IgD-negative memory B cell (primary cell): ENCODE measurements at regions not wholly inside any gene's neighbourhood (a gene's known extent, or its start where the extent isn't known, plus 50 kb on each side); places are given as distances from the start of the nearest gene placed in this dataset.
"Not testable (repeated sequence)": the region's sequence is repeated elsewhere in the genome, so short reads cannot be mapped to it uniquely, and the experiment has no call there.

ENCODE experiments used
- H3K27ac Mint-ChIP-seq, 3 donors: one replicate each; pipeline ENCODE4 v1.8.0; 2020 to 2022; ENCODE audit warnings: mild to moderate bottlenecking in 3 of 3, mixed read lengths in 3 of 3, moderate library complexity in 1 of 3
- H3K27me3 Mint-ChIP-seq: one replicate; pipeline ENCODE4 v1.8.0; 2021; ENCODE audit warnings: mixed read lengths
- H3K36me3 Mint-ChIP-seq: one replicate; pipeline ENCODE4 v1.8.0; 2020; ENCODE audit warnings: mild to moderate bottlenecking, mixed read lengths
- H3K4me1 Mint-ChIP-seq, 3 donors: one replicate each; pipeline ENCODE4 v1.8.0; 2020 to 2022; ENCODE audit warnings: mixed read lengths in 3 of 3, mild to moderate bottlenecking in 1 of 3
- H3K4me3 Mint-ChIP-seq, 4 donors: one replicate each; pipeline ENCODE4 v1.8.0; 2020 to 2022; ENCODE audit warnings: mild to moderate bottlenecking in 4 of 4, mixed read lengths in 4 of 4, moderate library complexity in 3 of 4
- H3K9me3 Mint-ChIP-seq, 3 donors: one replicate each; pipeline ENCODE4 v1.8.0; 2020 to 2021; ENCODE audit warnings: mixed read lengths in 3 of 3, mild to moderate bottlenecking in 1 of 3

DNA sequence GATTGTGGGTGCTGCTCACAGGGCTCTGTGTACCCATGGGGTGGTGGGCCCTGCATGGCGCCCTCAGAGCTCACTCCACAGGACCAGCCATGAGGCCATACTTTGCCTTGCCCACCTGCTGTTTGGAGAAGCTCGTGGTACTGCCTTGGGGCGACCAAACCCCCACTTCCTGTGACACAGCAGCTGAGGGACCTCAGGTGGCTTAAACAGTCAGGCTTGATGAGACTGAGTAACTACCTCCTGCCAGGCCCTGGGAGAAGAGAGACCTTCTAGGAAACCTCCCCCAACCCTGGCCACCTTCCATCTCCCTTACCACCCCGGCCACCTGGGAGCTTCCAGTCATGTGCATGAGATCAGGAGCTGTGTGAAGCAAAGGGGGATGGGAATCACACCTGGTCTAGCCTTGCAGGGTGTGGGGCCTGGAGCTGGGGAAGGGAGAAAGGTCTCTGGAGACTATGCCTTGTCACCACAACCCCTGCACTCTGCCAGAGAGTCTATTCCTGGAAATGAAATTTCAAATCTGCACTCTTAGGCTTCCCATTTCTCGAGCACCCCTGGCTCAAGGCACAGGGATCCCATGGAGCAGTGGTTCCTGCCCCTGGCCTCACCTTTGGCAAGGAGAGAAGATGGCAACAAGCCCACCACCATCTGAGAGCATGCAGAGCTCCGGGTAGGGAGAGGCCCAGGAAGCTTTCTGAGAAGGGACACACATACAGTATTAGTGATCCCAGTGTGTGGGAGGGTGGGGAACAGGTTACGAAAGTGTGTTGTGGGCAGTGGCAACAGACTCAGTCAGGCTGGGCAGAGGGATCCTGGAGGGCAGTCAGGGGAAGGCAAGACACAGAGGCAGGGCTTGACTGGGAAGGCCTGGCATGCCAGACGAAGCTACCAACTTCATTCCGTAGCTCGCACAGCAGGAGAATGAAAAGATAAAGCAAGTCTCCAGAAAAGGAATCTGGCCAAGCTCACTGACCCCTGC lies 125.0 kb downstream of the URI1 start:
- Mint-ChIP-seq H3K36me3 (no peaks in the 10 kb centered on the region), H3K27ac (no peak overlapping the region), H3K27me3 (peaks cover 2% of the 10 kb centered on the region), H3K4me3 (no peak overlapping the region), H3K4me1 (no peaks in the 10 kb centered on the region), H3K9me3 (peaks cover 0 to 2% (median 0%) of the 10 kb centered on the region in 3 donors)

DNA sequence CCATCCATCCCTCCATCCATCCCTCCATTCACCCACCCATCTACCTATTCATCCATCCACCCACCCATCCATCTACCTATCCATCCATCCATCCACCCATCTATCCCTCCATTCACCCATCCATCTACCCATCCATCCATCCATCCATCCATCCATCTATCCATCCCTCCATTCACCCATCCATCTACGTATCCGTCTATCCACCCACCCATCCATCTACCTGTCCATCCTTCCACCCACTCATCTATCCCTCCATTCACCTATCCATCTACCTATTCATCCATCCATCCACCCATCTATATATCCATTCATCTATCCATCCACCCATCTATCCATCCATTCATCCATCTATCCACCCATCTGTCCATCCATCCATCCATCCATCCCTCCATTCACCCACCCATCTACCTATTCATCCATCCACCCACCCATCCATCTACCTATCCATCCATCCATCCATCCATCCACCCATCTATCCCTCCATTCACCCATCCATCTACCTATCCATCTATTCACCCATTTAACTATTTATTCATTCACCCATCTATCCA lies 126.0 kb downstream of the URI1 start:
- H3K9me3 Mint-ChIP-seq, H3K36me3 Mint-ChIP-seq, H3K27me3 Mint-ChIP-seq, H3K27ac Mint-ChIP-seq, H3K4me3 Mint-ChIP-seq, H3K4me1 Mint-ChIP-seq: not testable (repeated sequence)

DNA sequence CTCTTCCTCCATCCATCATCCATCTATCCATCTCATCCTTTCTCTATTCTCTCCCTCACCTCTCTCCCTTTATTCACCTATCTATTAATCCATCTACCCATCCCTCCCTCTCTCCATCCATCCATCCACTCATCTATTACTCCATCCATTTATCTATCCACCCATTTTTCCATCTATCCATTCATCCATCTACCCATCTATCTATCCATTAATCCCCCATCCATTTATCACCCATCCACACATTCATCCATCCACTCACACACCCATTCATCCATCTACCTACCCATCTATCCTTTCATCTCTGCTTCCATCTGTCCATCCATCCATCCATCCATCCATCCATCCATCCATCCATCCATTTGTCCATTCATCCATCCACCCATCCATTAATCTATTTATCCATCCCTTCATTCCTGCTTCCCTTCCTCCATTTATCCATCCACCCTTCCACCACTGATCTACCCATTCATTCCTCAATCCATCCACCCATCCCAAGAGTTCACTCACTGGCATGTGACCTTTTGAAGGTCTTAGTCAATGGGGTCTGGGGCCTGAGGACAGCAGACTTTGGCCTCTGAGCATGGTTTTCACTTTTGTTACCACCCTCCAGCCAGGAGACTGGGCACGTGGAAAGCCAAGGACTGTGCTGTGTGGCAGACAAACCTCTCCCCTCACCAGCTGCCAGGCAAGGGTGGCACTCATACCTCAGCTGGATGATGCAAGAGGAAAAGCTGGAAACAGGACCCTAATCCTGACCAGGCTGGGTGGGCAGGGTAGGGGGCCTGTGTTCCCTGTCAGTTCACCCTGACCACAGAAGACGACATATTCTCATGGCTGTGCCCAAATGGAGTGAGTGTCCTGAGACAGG lies 126.7 kb downstream of the URI1 start:
- H3K4me1 Mint-ChIP-seq, result no peaks in the 10 kb centered on the region
- H3K9me3 Mint-ChIP-seq, result peaks cover 0 to 2% (median 0%) of the 10 kb centered on the region in 3 donors
- peaks cover 4% of the 10 kb centered on the region for H3K27me3 Mint-ChIP-seq
- H3K27ac Mint-ChIP-seq, result no peak overlapping the region
- no peaks in the 10 kb centered on the region for H3K36me3 Mint-ChIP-seq
- H3K4me3 Mint-ChIP-seq, result no peak overlapping the region

- peaks cover 2% of the 10 kb centered on the region for H3K27me3 Mint-ChIP-seq
- H3K9me3 Mint-ChIP-seq, result peaks cover 0 to 2% (median 0%) of the 10 kb centered on the region in 3 donors
- no peak overlapping the region for H3K4me3 Mint-ChIP-seq
- H3K36me3 Mint-ChIP-seq, result no peaks in the 10 kb centered on the region
- no peak overlapping the region for H3K27ac Mint-ChIP-seq
- H3K4me1 Mint-ChIP-seq, result no peaks in the 10 kb centered on the region
Observed at GRCh38 chr19:30069535-30070197, 127.6 kb downstream of the URI1 start.

- Mint-ChIP-seq H3K27me3 (peaks cover 2% of the 10 kb centered on the region), H3K4me1 (no peaks in the 10 kb centered on the region)
Observed at GRCh38 chr19:30070198-30070967, 128.3 kb downstream of the URI1 start.

GRCh38 chr19:30070968-30071632 lies 129.1 kb downstream of the URI1 start:
- H3K4me1 Mint-ChIP-seq, result no peaks in the 10 kb centered on the region
- no peaks in the 10 kb centered on the region for H3K36me3 Mint-ChIP-seq
- H3K9me3 Mint-ChIP-seq, result no peaks in the 10 kb centered on the region
- no peak overlapping the region for H3K4me3 Mint-ChIP-seq
- peaks cover 2% of the 10 kb centered on the region for H3K27me3 Mint-ChIP-seq
- H3K27ac Mint-ChIP-seq, result no peak overlapping the region

More at GRCh38 chr19:30070198-30070967, 128.3 kb downstream of the URI1 start:
- Mint-ChIP-seq H3K4me3 (no peak overlapping the region), H3K9me3 (peaks cover 0 to under 1% (median 0%) of the 10 kb centered on the region in 3 donors), H3K27ac (no peak overlapping the region), H3K36me3 (no peaks in the 10 kb centered on the region)

DNA sequence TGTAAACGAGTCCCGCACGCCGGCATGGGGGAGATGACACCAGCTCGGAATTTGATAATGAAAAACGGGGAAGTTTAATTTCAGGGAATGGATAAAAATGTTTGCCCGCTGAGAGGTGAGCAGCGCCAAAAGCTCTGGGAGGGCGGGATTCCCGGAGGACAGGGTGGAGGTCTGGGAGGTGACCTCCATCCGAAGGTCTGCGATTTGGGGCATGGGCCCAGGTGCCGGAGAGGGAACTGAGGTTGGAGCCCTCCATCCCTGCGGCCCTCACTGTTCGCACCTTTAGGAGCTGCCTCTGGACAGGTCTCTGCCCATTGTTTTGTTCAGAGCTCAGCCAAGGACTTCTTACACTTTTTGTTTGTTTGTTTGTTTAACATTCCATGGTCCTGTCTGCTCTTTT lies 129.8 kb downstream of the URI1 start:
- Mint-ChIP-seq H3K9me3 (no peaks in the 10 kb centered on the region), H3K4me3 (no peak overlapping the region), H3K27ac (no peak overlapping the region), H3K27me3 (peaks cover 2% of the 10 kb centered on the region), H3K36me3 (no peaks in the 10 kb centered on the region), H3K4me1 (no peaks in the 10 kb centered on the region)

DNA sequence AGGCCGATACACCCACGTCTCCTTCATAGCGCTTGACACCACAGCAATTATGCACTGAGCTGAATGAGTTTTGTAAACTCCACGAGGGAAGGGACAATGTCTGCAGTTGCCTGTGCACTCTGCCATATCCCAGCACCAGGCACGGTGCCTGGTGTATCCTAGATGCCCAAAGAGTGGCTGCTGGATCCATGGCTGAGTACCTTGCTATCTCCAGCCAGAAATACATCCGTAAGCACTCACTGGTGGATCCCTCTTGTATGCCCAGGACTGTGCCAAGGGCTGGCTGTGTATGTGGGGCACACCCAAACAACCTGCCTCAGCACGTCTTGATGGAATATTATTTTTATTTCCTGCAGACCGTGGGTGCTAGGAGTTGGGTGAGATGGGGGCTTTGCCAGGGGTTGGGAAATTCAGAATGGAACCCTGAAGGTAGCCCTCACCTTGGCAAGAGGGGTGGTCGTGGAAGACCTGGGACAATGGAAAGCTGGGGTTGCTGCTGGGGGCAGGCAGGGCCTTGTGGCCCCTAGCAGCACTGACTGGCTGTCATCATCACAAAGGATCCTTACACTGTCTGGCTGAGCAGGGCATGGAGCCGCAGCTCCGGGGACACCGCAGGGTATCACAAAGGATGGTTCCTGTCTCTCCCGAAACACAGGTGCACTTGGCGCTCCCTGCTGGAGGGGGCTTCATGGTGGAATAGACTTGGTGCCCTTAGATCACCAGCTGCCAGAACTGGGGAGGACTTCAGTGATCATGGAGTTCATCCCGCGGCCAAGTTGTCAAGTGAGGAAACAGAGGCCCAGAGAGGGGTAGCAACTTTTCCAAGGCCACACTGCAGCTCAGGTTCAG lies 131.3 kb downstream of the URI1 start:
- H3K27ac Mint-ChIP-seq, result no peak overlapping the region
- H3K4me1 Mint-ChIP-seq, result no peaks in the 10 kb centered on the region
- no peaks in the 10 kb centered on the region for H3K36me3 Mint-ChIP-seq
- H3K27me3 Mint-ChIP-seq, result peaks cover 2% of the 10 kb centered on the region
- no peak overlapping the region for H3K4me3 Mint-ChIP-seq
- no peaks in the 10 kb centered on the region for H3K9me3 Mint-ChIP-seq

DNA sequence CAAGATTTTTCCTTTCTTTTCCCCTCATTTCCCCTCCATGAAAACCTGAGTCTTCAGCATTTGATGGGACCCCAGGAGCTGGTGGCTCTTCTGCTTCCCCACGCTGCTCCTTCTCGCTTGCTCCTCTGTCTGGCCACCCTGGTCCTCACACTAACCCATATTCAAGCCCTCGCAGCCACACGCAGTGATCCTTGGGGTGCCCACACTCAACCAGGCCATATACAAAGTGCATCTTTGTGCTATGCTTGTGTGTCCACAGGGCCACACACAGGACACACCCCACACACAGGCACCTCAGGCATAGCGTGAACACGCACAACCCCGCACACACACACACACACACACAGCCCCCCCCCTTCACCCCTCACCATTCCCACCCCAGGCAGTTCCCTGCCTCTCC lies 132.1 kb downstream of the URI1 start:
- Mint-ChIP-seq H3K4me3 (no peak overlapping the region), H3K9me3 (no peaks in the 10 kb centered on the region), H3K4me1 (no peaks in the 10 kb centered on the region), H3K36me3 (no peaks in the 10 kb centered on the region), H3K27ac (no peak overlapping the region), H3K27me3 (peaks cover 5% of the 10 kb centered on the region)

- no peaks in the 10 kb centered on the region for H3K36me3 Mint-ChIP-seq
- H3K27me3 Mint-ChIP-seq, result peaks cover 7% of the 10 kb centered on the region
- no peaks in the 10 kb centered on the region for H3K4me1 Mint-ChIP-seq
- no peak overlapping the region for H3K27ac Mint-ChIP-seq
- no peaks in the 10 kb centered on the region for H3K9me3 Mint-ChIP-seq
- H3K4me3 Mint-ChIP-seq, result no peak overlapping the region
Observed at GRCh38 chr19:30074741-30075715, 133.0 kb downstream of the URI1 start.

DNA sequence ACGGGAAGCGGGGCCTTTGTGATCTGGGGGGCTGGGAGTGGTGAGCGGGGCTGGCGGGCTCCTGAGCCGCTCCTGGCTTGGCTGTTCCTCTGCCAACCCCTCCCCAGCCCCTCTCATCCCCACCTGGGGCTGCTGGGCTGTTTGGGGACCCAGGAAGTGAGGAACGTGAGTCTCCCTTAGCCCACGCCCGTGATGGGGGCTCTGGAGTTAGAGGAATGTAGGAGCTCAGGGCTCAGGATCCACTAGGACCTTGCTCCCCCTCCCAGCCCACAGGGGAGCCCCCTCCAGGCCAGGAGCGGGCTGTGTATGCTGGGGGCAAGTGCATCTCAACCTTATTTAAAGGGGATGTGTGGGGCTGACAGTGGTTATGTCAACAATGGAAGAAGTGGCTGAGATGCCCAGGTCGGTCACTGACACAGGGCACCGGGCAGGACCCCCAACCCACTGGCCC lies 134.1 kb downstream of the URI1 start:
- H3K9me3 Mint-ChIP-seq, result no peaks in the 10 kb centered on the region
- no peak overlapping the region for H3K27ac Mint-ChIP-seq
- no peak overlapping the region for H3K4me3 Mint-ChIP-seq
- H3K27me3 Mint-ChIP-seq, result peaks cover 8% of the 10 kb centered on the region
- no peaks in the 10 kb centered on the region for H3K4me1 Mint-ChIP-seq
- no peaks in the 10 kb centered on the region for H3K36me3 Mint-ChIP-seq
